ENCODE measurements at regions not wholly inside any gene's neighbourhood (a gene's known extent, or its start where the extent isn't known, plus 50 kb on each side); places are given as distances from the start of the nearest gene placed in this dataset.

DNA sequence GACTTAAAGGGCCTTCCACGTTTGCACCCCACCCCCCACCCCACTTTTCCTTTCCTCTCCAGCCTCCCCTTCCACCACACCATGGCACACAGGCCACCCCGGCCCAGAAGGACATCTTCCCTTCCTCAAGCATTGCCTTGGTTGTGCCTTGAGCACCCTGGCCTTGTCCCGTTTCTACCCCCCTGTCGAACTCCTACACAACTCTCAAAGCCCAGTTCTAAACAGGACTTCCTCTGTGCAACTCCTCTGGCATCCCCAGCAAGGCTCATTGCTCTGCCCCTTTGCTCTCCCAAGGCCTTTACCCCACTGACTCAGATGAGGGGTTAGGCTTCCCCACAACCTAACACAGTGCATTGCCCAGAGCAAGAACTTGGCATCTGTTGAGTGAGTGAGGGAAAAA, 136.1 kb downstream of the HERPUD2 start:
- BruUV-seq (replicated peaks), result no TSS peak
- Histone ChIP-seq H3K27me3 (ENCODE audit: control insufficient read depth, insufficient read depth, low read length) (peaks cover 3% of the 10 kb centered on the region), H3K4me2 (ENCODE audit: low read depth, low read length) (no peak overlapping the region), H3K4me1 (ENCODE audit: control insufficient read depth, insufficient read depth, low read length) (no peaks in the 10 kb centered on the region), H3K18ac (ENCODE audit: low read depth, low read length) (no peak overlapping the region), H3K4ac (ENCODE audit: low read depth, low read length) (no peak overlapping the region), H2BK15ac (ENCODE audit: low read depth, low read length) (no peak overlapping the region), H3K36me3 (ENCODE audit: control insufficient read depth, insufficient read depth, low read length) (no peaks in the 10 kb centered on the region), H3K14ac (replicated peaks; ENCODE audit: low read depth, low read length) (no peak overlapping the region), H3K56ac (ENCODE audit: extremely low read depth, insufficient read depth, low read length) (no peak overlapping the region), H4K91ac (ENCODE audit: insufficient read depth, low read depth, low read length) (no peak overlapping the region), H2AK5ac (ENCODE audit: low read depth, low read length) (no peak overlapping the region), H4K8ac (ENCODE audit: low read depth in 2 of 2, low read length in 2 of 2) (no peak overlapping the region), H3K23ac (ENCODE audit: low read depth, low read length) (no peak overlapping the region), H3K79me1 (ENCODE audit: low read depth in 1 of 2, low read length in 2 of 2) (no peaks in the 10 kb centered on the region), H3K9ac (ENCODE audit: low read depth, low read length) (no peak overlapping the region), H3K9me1 (ENCODE audit: insufficient read depth, low read length) (no peaks in the 10 kb centered on the region), H3K9me3 (ENCODE audit: control insufficient read depth, insufficient read depth, low read length) (no peaks in the 10 kb centered on the region), H2AK9ac (replicated peaks; ENCODE audit: low read depth, low read length, poor library complexity) (no peak overlapping the region), H4K5ac (ENCODE audit: low read depth, low read length) (no peak overlapping the region), H2AFZ (replicated peaks; ENCODE audit: low read length, poor library complexity) (no peak overlapping the region), H4K20me1 (ENCODE audit: insufficient read depth, low read length) (no peaks in the 10 kb centered on the region), H3K4me3 (ENCODE audit: insufficient read depth, low read depth, low read length) (no peak overlapping the region), H2BK5ac (ENCODE audit: low read depth, low read length, poor library complexity, severe bottlenecking) (no peak overlapping the region), H2BK20ac (ENCODE audit: low read depth, low read length) (no peak overlapping the region), H2BK120ac (ENCODE audit: low read depth, low read length) (no peak overlapping the region), H3K27ac (ENCODE audit: insufficient read depth, low read length) (no peak overlapping the region)
- intact Hi-C loops (cut with micrococcal nuclease) (no loop called here), in situ Hi-C loops (cut with MboI; ENCODE audit: low sequenced_read_pairs) (no loop called here), dilution Hi-C loops (cut with HindIII; ENCODE audit: low sequenced_read_pairs, unreplicated experiment) (no loop called here)
- POLR2A ChIA-PET (ENCODE audit: unreplicated experiment), result no interaction called here
- WGBS, 2 experiments (ENCODE audit: extremely low coverage in 2 of 2, insufficient read length in 1 of 2), result 60% methylated on average over 3 of the region's 4 CpGs; no CpG with 5 or more reads in 1 of the 2 experiments
- TF ChIP-seq POLR2A (IDR thresholded peaks at IDR 0.05; ENCODE audit: low read depth, low read length) (no peak), NFE2L2 (IDR thresholded peaks at IDR 0.05; ENCODE audit: low read depth, low read length) (no peak), MAZ (IDR thresholded peaks at IDR 0.05; ENCODE audit: borderline replicate concordance, low read depth, low read length) (no peak), MAFK (IDR thresholded peaks at IDR 0.05; ENCODE audit: low read depth, low read length) (no peak), SMC3 (IDR thresholded peaks at IDR 0.05; ENCODE audit: low read depth, low read length) (no peak), RAD21 (IDR thresholded peaks at IDR 0.05; ENCODE audit: low read length) (no peak), RFX5 (IDR thresholded peaks at IDR 0.05; ENCODE audit: low read depth, low read length) (no peak), RCOR1 (IDR thresholded peaks at IDR 0.05; ENCODE audit: insufficient replicate concordance, low read length) (no peak), BHLHE40 (IDR thresholded peaks at IDR 0.05; ENCODE audit: low read depth, low read length) (no peak), CHD1 (IDR thresholded peaks at IDR 0.05; ENCODE audit: low read depth, low read length) (no peak), CEBPB (IDR thresholded peaks at IDR 0.05; ENCODE audit: low read depth, low read length) (no peak), FOS (IDR thresholded peaks at IDR 0.05; ENCODE audit: low read depth, low read length) (no peak)
- TF ChIP-seq, protein P1, sequence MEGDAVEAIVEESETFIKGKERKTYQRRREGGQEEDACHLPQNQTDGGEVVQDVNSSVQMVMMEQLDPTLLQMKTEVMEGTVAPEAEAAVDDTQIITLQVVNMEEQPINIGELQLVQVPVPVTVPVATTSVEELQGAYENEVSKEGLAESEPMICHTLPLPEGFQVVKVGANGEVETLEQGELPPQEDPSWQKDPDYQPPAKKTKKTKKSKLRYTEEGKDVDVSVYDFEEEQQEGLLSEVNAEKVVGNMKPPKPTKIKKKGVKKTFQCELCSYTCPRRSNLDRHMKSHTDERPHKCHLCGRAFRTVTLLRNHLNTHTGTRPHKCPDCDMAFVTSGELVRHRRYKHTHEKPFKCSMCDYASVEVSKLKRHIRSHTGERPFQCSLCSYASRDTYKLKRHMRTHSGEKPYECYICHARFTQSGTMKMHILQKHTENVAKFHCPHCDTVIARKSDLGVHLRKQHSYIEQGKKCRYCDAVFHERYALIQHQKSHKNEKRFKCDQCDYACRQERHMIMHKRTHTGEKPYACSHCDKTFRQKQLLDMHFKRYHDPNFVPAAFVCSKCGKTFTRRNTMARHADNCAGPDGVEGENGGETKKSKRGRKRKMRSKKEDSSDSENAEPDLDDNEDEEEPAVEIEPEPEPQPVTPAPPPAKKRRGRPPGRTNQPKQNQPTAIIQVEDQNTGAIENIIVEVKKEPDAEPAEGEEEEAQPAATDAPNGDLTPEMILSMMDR (conservative IDR thresholded peaks at IDR 0.05; ENCODE audit: low read depth, low read length), result no peak
- TF ChIP-seq, protein P2, sequence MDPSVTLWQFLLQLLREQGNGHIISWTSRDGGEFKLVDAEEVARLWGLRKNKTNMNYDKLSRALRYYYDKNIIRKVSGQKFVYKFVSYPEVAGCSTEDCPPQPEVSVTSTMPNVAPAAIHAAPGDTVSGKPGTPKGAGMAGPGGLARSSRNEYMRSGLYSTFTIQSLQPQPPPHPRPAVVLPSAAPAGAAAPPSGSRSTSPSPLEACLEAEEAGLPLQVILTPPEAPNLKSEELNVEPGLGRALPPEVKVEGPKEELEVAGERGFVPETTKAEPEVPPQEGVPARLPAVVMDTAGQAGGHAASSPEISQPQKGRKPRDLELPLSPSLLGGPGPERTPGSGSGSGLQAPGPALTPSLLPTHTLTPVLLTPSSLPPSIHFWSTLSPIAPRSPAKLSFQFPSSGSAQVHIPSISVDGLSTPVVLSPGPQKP (IDR thresholded peaks at IDR 0.05; ENCODE audit: borderline replicate concordance, low read depth, low read length), result no peak
- CTCF ChIA-PET, result no interaction called here
- DNase-seq (no peak), ATAC-seq (ENCODE audit: low read depth) (no peak)

All from IMR-90 (cell line).